ENCODE measurements at regions not wholly inside any gene's neighbourhood (a gene's known extent, or its start where the extent isn't known, plus 50 kb on each side); places are given as distances from the start of the nearest gene placed in this dataset.

- TF ChIP-seq CTCF (conservative IDR thresholded peaks at IDR 0.05; ENCODE audit: low read depth, low read length) (no peak), EZH2 (IDR thresholded peaks at IDR 0.05; ENCODE audit: borderline replicate concordance, low read depth, low read length, poor library complexity, severe bottlenecking) (no peak)
Measured at GRCh38 chr10:64142395-64142794, 621.2 kb downstream of the REEP3 start.

All from A673 (cell line).